ENCODE measurements at regions not wholly inside any gene's neighbourhood (a gene's known extent, or its start where the extent isn't known, plus 50 kb on each side); places are given as distances from the start of the nearest gene placed in this dataset.
"Not testable (repeated sequence)": the region's sequence is repeated elsewhere in the genome, so short reads cannot be mapped to it uniquely, and the experiment has no call there.

DNA sequence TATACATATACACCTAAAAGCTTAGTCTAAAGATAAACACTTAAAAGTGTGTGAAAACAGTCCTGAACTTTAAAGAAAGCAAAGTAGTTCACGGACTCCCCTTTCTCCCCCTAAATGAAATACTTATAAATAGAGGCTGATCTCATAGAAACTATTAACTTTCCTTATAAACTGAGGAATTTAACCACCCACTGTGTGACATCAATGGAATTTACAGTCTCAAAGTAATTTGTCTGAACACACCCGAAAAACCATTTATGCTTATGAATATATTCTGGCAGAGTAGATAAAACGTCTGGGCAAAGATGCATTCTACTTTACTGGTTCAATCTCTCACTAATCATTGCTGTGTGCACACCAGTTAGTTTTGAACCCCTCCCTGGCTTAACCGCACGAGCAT lies 181.8 kb upstream of the DGKB start:
- Histone ChIP-seq H3K27me3 (ENCODE audit: control insufficient read depth in 3 of 3, insufficient read depth in 3 of 3, low read length in 3 of 3) (no peaks in the 10 kb centered on the region), H3K4me1 (ENCODE audit: control insufficient read depth in 3 of 3, insufficient read depth in 2 of 3, low read depth in 1 of 3, low read length in 2 of 3) (no peaks in the 10 kb centered on the region), H3K27ac (ENCODE audit: low read depth in 1 of 3, low read length in 2 of 3) (no peak overlapping the region), H3K9me3 (ENCODE audit: control insufficient read depth in 2 of 2, insufficient read depth in 1 of 2, low read depth in 1 of 2, low read length in 1 of 2) (no peaks in the 10 kb centered on the region), H3K36me3 (ENCODE audit: control insufficient read depth in 3 of 3, insufficient read depth in 2 of 3, low read depth in 1 of 3, low read length in 3 of 3) (no peaks in the 10 kb centered on the region), H3K4me3 (ENCODE audit: low read depth in 1 of 3, low read length in 3 of 3) (no peak overlapping the region)
- no peak for DNase-seq
- FAIRE-seq, result no peak
- 57 to 70% (median 60%) methylated on average over 5 of the region's 5 CpGs for WGBS, 3 donors

DNA sequence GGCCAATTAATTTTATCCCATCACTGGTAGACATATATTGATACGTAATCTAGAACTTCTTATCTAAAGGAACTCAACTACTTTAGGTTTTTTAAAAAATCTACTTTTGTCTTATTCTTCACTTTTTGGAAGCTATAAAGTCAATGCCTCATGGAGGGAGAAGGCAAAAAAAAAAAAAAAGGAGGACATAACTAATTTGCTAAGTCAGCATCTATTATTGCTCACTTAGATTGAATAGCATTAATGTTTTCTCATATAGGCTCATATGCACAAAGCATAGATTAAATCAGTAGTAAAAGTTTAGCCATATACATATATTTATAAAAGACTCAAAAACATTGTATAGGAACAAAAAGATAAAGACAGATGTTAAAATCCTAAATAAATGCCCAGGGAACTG lies 179.3 kb upstream of the DGKB start:
- Histone ChIP-seq H3K27ac (ENCODE audit: low read depth in 1 of 3, low read length in 2 of 3) (no peak overlapping the region), H3K27me3 (ENCODE audit: control insufficient read depth in 3 of 3, insufficient read depth in 3 of 3, low read length in 3 of 3) (no peaks in the 10 kb centered on the region), H3K9me3 (ENCODE audit: control insufficient read depth in 2 of 2, insufficient read depth in 1 of 2, low read depth in 1 of 2, low read length in 1 of 2) (no peaks in the 10 kb centered on the region), H3K4me1 (ENCODE audit: control insufficient read depth in 3 of 3, insufficient read depth in 2 of 3, low read depth in 1 of 3, low read length in 2 of 3) (no peaks in the 10 kb centered on the region), H3K36me3 (ENCODE audit: control insufficient read depth in 3 of 3, insufficient read depth in 2 of 3, low read depth in 1 of 3, low read length in 3 of 3) (no peaks in the 10 kb centered on the region), H3K4me3 (ENCODE audit: low read depth in 1 of 3, low read length in 3 of 3) (no peak overlapping the region)
- FAIRE-seq, result no peak
- 58 to 94% (median 89%) methylated on average over 1 of the region's 1 CpG for WGBS, 3 donors
- DNase-seq, result no peak

GRCh38 chr7:15073301-15073700 lies 170.8 kb upstream of the DGKB start:
- DNase-seq, result no peak
- Histone ChIP-seq H3K36me3 (ENCODE audit: control insufficient read depth in 3 of 3, insufficient read depth in 2 of 3, low read depth in 1 of 3, low read length in 3 of 3) (no peaks in the 10 kb centered on the region), H3K4me1 (ENCODE audit: control insufficient read depth in 3 of 3, insufficient read depth in 2 of 3, low read depth in 1 of 3, low read length in 2 of 3) (no peaks in the 10 kb centered on the region), H3K4me3 (ENCODE audit: low read depth in 1 of 3, low read length in 3 of 3) (no peak overlapping the region), H3K27ac (ENCODE audit: low read depth in 1 of 3, low read length in 2 of 3) (no peak overlapping the region), H3K9me3 (ENCODE audit: control insufficient read depth in 2 of 2, insufficient read depth in 1 of 2, low read depth in 1 of 2, low read length in 1 of 2) (no peaks in the 10 kb centered on the region), H3K27me3 (ENCODE audit: control insufficient read depth in 3 of 3, insufficient read depth in 3 of 3, low read length in 3 of 3) (no peaks in the 10 kb centered on the region)
- 76 to 88% (median 83%) methylated on average over 5 of the region's 5 CpGs for WGBS, 3 donors
- FAIRE-seq, result no peak

DNA sequence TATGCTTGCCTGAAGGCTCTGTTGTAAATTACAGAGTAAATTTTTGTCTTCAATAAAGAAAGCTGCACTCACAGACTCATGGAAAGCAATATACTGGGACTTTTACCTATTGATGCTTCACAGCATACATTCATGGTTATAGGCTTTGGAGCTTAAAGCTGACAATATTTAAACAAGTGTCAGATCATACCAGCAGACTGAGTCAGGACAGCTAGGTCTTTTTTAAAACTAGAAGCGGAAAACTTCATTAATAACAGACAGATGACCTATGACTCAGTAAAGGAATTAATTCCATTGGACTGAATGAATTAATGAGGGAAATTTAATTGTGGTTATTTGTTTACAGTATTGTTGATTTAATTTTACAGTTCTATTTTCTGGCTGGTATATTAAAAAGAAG lies 165.8 kb upstream of the DGKB start:
- 85 to 90% (median 90%) methylated on average over 1 of the region's 1 CpG for WGBS, 3 donors
- Histone ChIP-seq H3K9me3 (ENCODE audit: control insufficient read depth in 2 of 2, insufficient read depth in 1 of 2, low read depth in 1 of 2, low read length in 1 of 2) (no peaks in the 10 kb centered on the region), H3K27me3 (ENCODE audit: control insufficient read depth in 3 of 3, insufficient read depth in 3 of 3, low read length in 3 of 3) (no peaks in the 10 kb centered on the region), H3K4me3 (ENCODE audit: low read depth in 1 of 3, low read length in 3 of 3) (no peak overlapping the region), H3K27ac (ENCODE audit: low read depth in 1 of 3, low read length in 2 of 3) (no peak overlapping the region), H3K36me3 (ENCODE audit: control insufficient read depth in 3 of 3, insufficient read depth in 2 of 3, low read depth in 1 of 3, low read length in 3 of 3) (no peaks in the 10 kb centered on the region), H3K4me1 (ENCODE audit: control insufficient read depth in 3 of 3, insufficient read depth in 2 of 3, low read depth in 1 of 3, low read length in 2 of 3) (no peaks in the 10 kb centered on the region)
- no peak for DNase-seq
- no peak for FAIRE-seq

DNA sequence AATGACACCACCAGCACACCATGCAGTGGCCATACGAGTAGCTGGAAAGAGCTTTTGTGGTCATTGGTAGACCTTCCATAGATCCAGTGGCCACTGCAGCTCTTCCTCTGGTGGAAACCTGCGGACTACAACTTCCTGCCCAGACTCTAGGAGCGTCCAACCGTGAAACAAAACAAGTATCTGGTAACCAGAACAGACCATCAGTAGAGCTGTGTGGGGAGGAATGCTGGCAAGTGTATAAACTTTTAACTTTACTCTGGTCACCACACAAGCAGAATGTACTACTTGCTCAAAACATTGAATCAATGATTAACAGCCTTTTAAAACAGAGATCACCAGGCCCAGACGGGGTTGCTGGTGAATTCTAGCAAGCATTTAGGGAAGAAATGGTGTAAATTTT lies 154.7 kb upstream of the DGKB start:
- no peak for FAIRE-seq
- H3K4me3 ChIP-seq (ENCODE audit: low read depth in 1 of 3, low read length in 3 of 3), result no peak overlapping the region

GRCh38 chr7:15054304-15054703 lies 151.8 kb upstream of the DGKB start:
- not testable (repeated sequence) for DNase-seq; H3K4me1 ChIP-seq (ENCODE audit: control insufficient read depth in 3 of 3, insufficient read depth in 2 of 3, low read depth in 1 of 3, low read length in 2 of 3); FAIRE-seq; H3K4me3 ChIP-seq (ENCODE audit: low read depth in 1 of 3, low read length in 3 of 3); H3K36me3 ChIP-seq (ENCODE audit: control insufficient read depth in 3 of 3, insufficient read depth in 2 of 3, low read depth in 1 of 3, low read length in 3 of 3); H3K27ac ChIP-seq (ENCODE audit: low read depth in 1 of 3, low read length in 2 of 3); H3K9me3 ChIP-seq (ENCODE audit: control insufficient read depth in 2 of 2, insufficient read depth in 1 of 2, low read depth in 1 of 2, low read length in 1 of 2); H3K27me3 ChIP-seq (ENCODE audit: control insufficient read depth in 3 of 3, insufficient read depth in 3 of 3, low read length in 3 of 3)
- WGBS, 3 donors, result 6 to 51% (median 12%) methylated on average over 2 to 4 of the region's 4 CpGs

More for the DNA sequence above, 154.7 kb upstream of the DGKB start:
- 69 to 86% (median 81%) methylated on average over 5 of the region's 5 CpGs for WGBS, 3 donors
- no peak for DNase-seq
- Histone ChIP-seq H3K27ac (ENCODE audit: low read depth in 1 of 3, low read length in 2 of 3) (no peak overlapping the region), H3K9me3 (ENCODE audit: control insufficient read depth in 2 of 2, insufficient read depth in 1 of 2, low read depth in 1 of 2, low read length in 1 of 2) (peaks cover 0 to 4% of the 10 kb centered on the region in 2 donors), H3K4me1 (ENCODE audit: control insufficient read depth in 3 of 3, insufficient read depth in 2 of 3, low read depth in 1 of 3, low read length in 2 of 3) (no peaks in the 10 kb centered on the region), H3K27me3 (ENCODE audit: control insufficient read depth in 3 of 3, insufficient read depth in 3 of 3, low read length in 3 of 3) (no peaks in the 10 kb centered on the region), H3K36me3 (ENCODE audit: control insufficient read depth in 3 of 3, insufficient read depth in 2 of 3, low read depth in 1 of 3, low read length in 3 of 3) (no peaks in the 10 kb centered on the region)

DNA sequence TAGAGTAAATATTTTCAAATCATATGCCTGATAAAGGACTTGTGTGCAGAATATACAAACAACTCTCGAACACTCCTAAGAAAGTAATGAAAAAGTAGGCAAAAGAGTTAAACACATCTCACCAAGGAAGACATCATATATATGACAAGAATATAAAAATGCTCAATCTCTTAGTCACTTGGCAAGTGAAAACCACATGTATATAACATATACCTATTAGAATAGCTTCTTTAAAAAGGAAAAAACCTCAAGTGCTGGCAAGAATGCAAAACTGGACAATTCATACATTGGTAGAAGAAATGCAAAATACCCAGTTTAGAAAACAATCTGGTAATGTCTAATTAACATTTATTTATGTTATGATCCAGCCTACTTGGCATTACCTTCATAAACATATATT lies 146.6 kb upstream of the DGKB start:
- 89 to 93% (median 90%) methylated on average over 1 of the region's 1 CpG for WGBS, 3 donors
- Histone ChIP-seq H3K36me3 (ENCODE audit: control insufficient read depth in 3 of 3, insufficient read depth in 2 of 3, low read depth in 1 of 3, low read length in 3 of 3) (no peaks in the 10 kb centered on the region), H3K27ac (ENCODE audit: low read depth in 1 of 3, low read length in 2 of 3) (no peak overlapping the region), H3K27me3 (ENCODE audit: control insufficient read depth in 3 of 3, insufficient read depth in 3 of 3, low read length in 3 of 3) (no peaks in the 10 kb centered on the region), H3K9me3 (ENCODE audit: control insufficient read depth in 2 of 2, insufficient read depth in 1 of 2, low read depth in 1 of 2, low read length in 1 of 2) (peaks cover 0 to 4% of the 10 kb centered on the region in 2 donors), H3K4me3 (ENCODE audit: low read depth in 1 of 3, low read length in 3 of 3) (no peak overlapping the region), H3K4me1 (ENCODE audit: control insufficient read depth in 3 of 3, insufficient read depth in 2 of 3, low read depth in 1 of 3, low read length in 2 of 3) (peaks cover 0 to 2% (median 0%) of the 10 kb centered on the region in 3 donors)
- no peak for DNase-seq
- FAIRE-seq, result no peak

DNA sequence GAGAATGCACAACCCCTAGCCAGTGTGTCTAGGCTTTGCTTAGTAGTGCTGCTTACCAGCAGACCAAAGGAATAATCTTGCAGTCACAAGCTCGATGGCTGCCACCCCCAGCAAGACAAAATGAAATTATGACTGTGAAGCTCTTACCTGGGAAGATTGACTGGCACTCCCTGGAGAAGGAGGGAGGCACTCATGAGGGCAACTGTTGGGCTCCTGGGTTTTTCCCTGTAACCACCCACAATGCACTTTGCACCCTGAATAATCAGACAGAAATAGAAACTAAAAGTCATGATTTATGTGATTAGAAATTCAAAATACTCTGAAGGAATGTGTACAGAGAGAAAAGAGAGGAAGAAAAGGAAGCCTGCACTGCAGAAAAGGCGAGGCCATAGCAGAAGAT lies 144.3 kb upstream of the DGKB start:
- Histone ChIP-seq H3K4me3 (ENCODE audit: low read depth in 1 of 3, low read length in 3 of 3) (no peak overlapping the region), H3K27me3 (ENCODE audit: control insufficient read depth in 3 of 3, insufficient read depth in 3 of 3, low read length in 3 of 3) (no peaks in the 10 kb centered on the region), H3K27ac (ENCODE audit: low read depth in 1 of 3, low read length in 2 of 3) (no peak overlapping the region), H3K4me1 (ENCODE audit: control insufficient read depth in 3 of 3, insufficient read depth in 2 of 3, low read depth in 1 of 3, low read length in 2 of 3) (peaks cover 0 to 2% (median 0%) of the 10 kb centered on the region in 3 donors), H3K36me3 (ENCODE audit: control insufficient read depth in 3 of 3, insufficient read depth in 2 of 3, low read depth in 1 of 3, low read length in 3 of 3) (no peaks in the 10 kb centered on the region), H3K9me3 (ENCODE audit: control insufficient read depth in 2 of 2, insufficient read depth in 1 of 2, low read depth in 1 of 2, low read length in 1 of 2) (no peaks in the 10 kb centered on the region)
- FAIRE-seq, result no peak
- 9 to 51% (median 14%) methylated on average over 2 of the region's 2 CpGs for WGBS, 3 donors
- DNase-seq, result peak; percentile 33 to 50

GRCh38 chr7:15043931-15044330 lies 141.4 kb upstream of the DGKB start:
- H3K36me3 ChIP-seq (ENCODE audit: control insufficient read depth in 3 of 3, insufficient read depth in 2 of 3, low read depth in 1 of 3, low read length in 3 of 3), result no peaks in the 10 kb centered on the region
- WGBS, 3 donors, result 70 to 79% (median 75%) methylated on average over 6 of the region's 6 CpGs
- DNase-seq (no peak), FAIRE-seq (no peak)
- no peak overlapping the region for H3K27ac ChIP-seq (ENCODE audit: low read depth in 1 of 3, low read length in 2 of 3)
- no peaks in the 10 kb centered on the region for H3K9me3 ChIP-seq (ENCODE audit: control insufficient read depth in 2 of 2, insufficient read depth in 1 of 2, low read depth in 1 of 2, low read length in 1 of 2)
- H3K4me1 ChIP-seq (ENCODE audit: control insufficient read depth in 3 of 3, insufficient read depth in 2 of 3, low read depth in 1 of 3, low read length in 2 of 3), result peaks cover 0 to 2% (median 0%) of the 10 kb centered on the region in 3 donors
- no peaks in the 10 kb centered on the region for H3K27me3 ChIP-seq (ENCODE audit: control insufficient read depth in 3 of 3, insufficient read depth in 3 of 3, low read length in 3 of 3)
- no peak overlapping the region for H3K4me3 ChIP-seq (ENCODE audit: low read depth in 1 of 3, low read length in 3 of 3)

All from small intestine (tissue), 7 donors.